ENCODE measurements at regions not wholly inside any gene's neighbourhood (a gene's known extent, or its start where the extent isn't known, plus 50 kb on each side); places are given as distances from the start of the nearest gene placed in this dataset.

GRCh38 chr9:87067426-87067825 lies 120.1 kb upstream of the GAS1 start:
- TF ChIP-seq SIN3A (IDR thresholded peaks at IDR 0.05; ENCODE audit: borderline replicate concordance, insufficient read depth, low read length): no peak
- no peak for TF ChIP-seq POLR2AphosphoS5 (IDR thresholded peaks at IDR 0.05; ENCODE audit: low read depth, low read length)
- no peak for TF ChIP-seq REST (IDR thresholded peaks at IDR 0.05; ENCODE audit: insufficient read depth in 1 of 2, low read depth in 2 of 2, low read length in 2 of 2)

Data from PFSK-1 (cell line).